ENCODE measurements at regions not wholly inside any gene's neighbourhood (a gene's known extent, or its start where the extent isn't known, plus 50 kb on each side); places are given as distances from the start of the nearest gene placed in this dataset.

GRCh38 chr15:81987628-81988027 lies 58.2 kb downstream of the MEX3B start:
- no peak for DNase-seq (ENCODE audit: low spot score)

GRCh38 chr15:81983497-81983896 lies 62.3 kb downstream of the MEX3B start:
- ATAC-seq (no peak), DNase-seq (ENCODE audit: low spot score) (no peak)

More at GRCh38 chr15:81987628-81988027, 58.2 kb downstream of the MEX3B start:
- no peak for ATAC-seq

GRCh38 chr15:81982808-81983207 lies 63.0 kb downstream of the MEX3B start:
- DNase-seq (ENCODE audit: low spot score) (no peak), ATAC-seq (no peak)

GRCh38 chr15:81981908-81982307 lies 63.9 kb downstream of the MEX3B start:
- ATAC-seq (no peak), DNase-seq (ENCODE audit: low spot score) (no peak)

GRCh38 chr15:81977464-81977863 lies 68.4 kb downstream of the MEX3B start:
- DNase-seq (ENCODE audit: low spot score) (no peak), ATAC-seq (no peak)

GRCh38 chr15:81968691-81969090 lies 77.1 kb downstream of the MEX3B start:
- DNase-seq (ENCODE audit: low spot score): no peak
- ATAC-seq: no peak

GRCh38 chr15:81966631-81967030 lies 79.2 kb downstream of the MEX3B start:
- no peak for DNase-seq (ENCODE audit: low spot score)
- no peak for ATAC-seq

GRCh38 chr15:81962482-81962881 lies 83.3 kb downstream of the MEX3B start:
- ATAC-seq: no peak
- no peak for DNase-seq (ENCODE audit: low spot score)

GRCh38 chr15:81959196-81959595 lies 86.6 kb downstream of the MEX3B start:
- DNase-seq (ENCODE audit: low spot score): no peak
- ATAC-seq: no peak

- ATAC-seq (no peak), DNase-seq (ENCODE audit: low spot score) (no peak)
Observed at GRCh38 chr15:81957698-81958097, 88.1 kb downstream of the MEX3B start.

- no peak for DNase-seq (ENCODE audit: low spot score)
- no peak for ATAC-seq
Observed at GRCh38 chr15:81955382-81956062, 90.3 kb downstream of the MEX3B start.

- ATAC-seq: no peak
Observed at GRCh38 chr15:81954158-81954783, 91.5 kb downstream of the MEX3B start.

GRCh38 chr15:81950841-81951414 lies 94.9 kb downstream of the MEX3B start:
- ATAC-seq: no peak
- no peak for DNase-seq (ENCODE audit: low spot score)

More at GRCh38 chr15:81954158-81954783, 91.5 kb downstream of the MEX3B start:
- no peak for DNase-seq (ENCODE audit: low spot score)

GRCh38 chr15:81948751-81949150 lies 97.1 kb downstream of the MEX3B start:
- DNase-seq (ENCODE audit: low spot score) (no peak), ATAC-seq (no peak)

GRCh38 chr15:81948222-81948621 lies 97.6 kb downstream of the MEX3B start:
- no peak for ATAC-seq
- no peak for DNase-seq (ENCODE audit: low spot score)

GRCh38 chr15:81947548-81947947 lies 98.3 kb downstream of the MEX3B start:
- no peak for ATAC-seq
- DNase-seq (ENCODE audit: low spot score): no peak

GRCh38 chr15:81945014-81945615 lies 100.7 kb downstream of the MEX3B start:
- ATAC-seq: no peak

GRCh38 chr15:81942655-81943195 lies 103.1 kb downstream of the MEX3B start:
- no peak for DNase-seq (ENCODE audit: low spot score)
- ATAC-seq: no peak

More at GRCh38 chr15:81945014-81945615, 100.7 kb downstream of the MEX3B start:
- DNase-seq (ENCODE audit: low spot score): no peak

- ATAC-seq (no peak), DNase-seq (ENCODE audit: low spot score) (no peak)
Observed at GRCh38 chr15:81942157-81942556, 103.7 kb downstream of the MEX3B start.

GRCh38 chr15:81941479-81941878 lies 104.3 kb downstream of the MEX3B start:
- ATAC-seq: no peak
- DNase-seq (ENCODE audit: low spot score): no peak

All from left lobe of liver (tissue), 2 donors.